Lower lobe of right lung (tissue), 2 donors: ENCODE measurements at regions not wholly inside any gene's neighbourhood (a gene's known extent, or its start where the extent isn't known, plus 50 kb on each side); places are given as distances from the start of the nearest gene placed in this dataset.

Experiments
- ATAC-seq, 2 donors: fragments of 200-7000 bp; cut with Tn5 transposase; one replicate each; pipeline ENCODE4 v1.9.1; 2020 to 2022; ENCODE audit warnings: mild to moderate bottlenecking in 2 of 2, moderate library complexity in 2 of 2
- DNase-seq: peaks from one replicate; pipeline ENCODE4 v3.0.0-alpha.2; 2020
- H3K27ac ChIP-seq: fragments of 200-600 bp; one replicate; pipeline ENCODE4 v1.8.0; 2022
- H3K27me3 ChIP-seq: fragments of 200-600 bp; one replicate; pipeline ENCODE4 v1.8.0; 2022; ENCODE audit warnings: low read depth
- H3K36me3 ChIP-seq: fragments of 200-600 bp; one replicate; pipeline ENCODE4 v1.8.0; 2022; ENCODE audit warnings: mild to moderate bottlenecking
- H3K4me1 ChIP-seq: fragments of 200-600 bp; one replicate; pipeline ENCODE4 v1.8.0; 2022
- H3K4me3 ChIP-seq: fragments of 200-600 bp; one replicate; pipeline ENCODE4 v1.8.0; 2022; ENCODE audit warnings: mild to moderate bottlenecking
- H3K9me3 ChIP-seq: fragments of 200-600 bp; one replicate; pipeline ENCODE4 v1.8.0; 2022
- intact Hi-C: fragments of 100-400 bp; cut with DNase I; formaldehyde crosslinking; loops from one replicate; pipeline ENCODE4 v1.11.0; 2022
- TF ChIP-seq, protein P1 (sequence below): fragments of 200-600 bp; IDR thresholded peaks from one replicate; pipeline ENCODE4 v1.8.0; 2022; ENCODE audit warnings: antibody characterized with exemption, mild to moderate bottlenecking
- donor health status: DM: no; HTN: yes; CAD: no; lungs with severe emphysema.

DNA sequence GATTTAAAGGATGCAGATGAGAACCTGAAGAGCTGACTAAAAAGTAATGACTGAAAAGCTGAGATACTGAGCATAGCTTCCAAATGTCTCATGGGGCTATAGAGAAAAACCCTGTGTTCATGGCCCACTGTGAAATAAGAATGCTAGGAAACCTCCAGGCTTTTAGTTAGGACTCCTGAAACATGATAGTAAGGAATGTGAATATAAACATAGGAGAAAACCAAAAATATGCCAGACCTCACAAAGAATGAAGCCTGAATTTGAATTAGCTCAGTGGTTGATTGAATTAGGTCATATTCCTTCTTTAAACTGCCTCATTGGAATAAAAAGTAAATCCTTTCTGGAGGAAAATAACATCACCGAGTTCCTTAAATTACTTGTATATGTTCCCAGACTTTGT lies 194.5 kb upstream of the NXPH2 start:
- no peak for ATAC-seq
- Histone ChIP-seq H3K36me3 (no peaks in the 10 kb centered on the region), H3K27ac (no peak overlapping the region), H3K4me1 (no peaks in the 10 kb centered on the region), H3K9me3 (no peaks in the 10 kb centered on the region), H3K27me3 (no peaks in the 10 kb centered on the region), H3K4me3 (no peak overlapping the region)
- TF ChIP-seq, protein P1, sequence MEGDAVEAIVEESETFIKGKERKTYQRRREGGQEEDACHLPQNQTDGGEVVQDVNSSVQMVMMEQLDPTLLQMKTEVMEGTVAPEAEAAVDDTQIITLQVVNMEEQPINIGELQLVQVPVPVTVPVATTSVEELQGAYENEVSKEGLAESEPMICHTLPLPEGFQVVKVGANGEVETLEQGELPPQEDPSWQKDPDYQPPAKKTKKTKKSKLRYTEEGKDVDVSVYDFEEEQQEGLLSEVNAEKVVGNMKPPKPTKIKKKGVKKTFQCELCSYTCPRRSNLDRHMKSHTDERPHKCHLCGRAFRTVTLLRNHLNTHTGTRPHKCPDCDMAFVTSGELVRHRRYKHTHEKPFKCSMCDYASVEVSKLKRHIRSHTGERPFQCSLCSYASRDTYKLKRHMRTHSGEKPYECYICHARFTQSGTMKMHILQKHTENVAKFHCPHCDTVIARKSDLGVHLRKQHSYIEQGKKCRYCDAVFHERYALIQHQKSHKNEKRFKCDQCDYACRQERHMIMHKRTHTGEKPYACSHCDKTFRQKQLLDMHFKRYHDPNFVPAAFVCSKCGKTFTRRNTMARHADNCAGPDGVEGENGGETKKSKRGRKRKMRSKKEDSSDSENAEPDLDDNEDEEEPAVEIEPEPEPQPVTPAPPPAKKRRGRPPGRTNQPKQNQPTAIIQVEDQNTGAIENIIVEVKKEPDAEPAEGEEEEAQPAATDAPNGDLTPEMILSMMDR = no peak
- no peak for DNase-seq
- intact Hi-C loops = no loop called here

- Histone ChIP-seq H3K36me3 (no peaks in the 10 kb centered on the region), H3K4me1 (no peaks in the 10 kb centered on the region), H3K27me3 (no peaks in the 10 kb centered on the region), H3K9me3 (no peaks in the 10 kb centered on the region), H3K27ac (no peak overlapping the region), H3K4me3 (no peak overlapping the region)
- DNase-seq (no peak), ATAC-seq (no peak)
- intact Hi-C loops = no loop called here
- TF ChIP-seq, protein P1 = no peak
Observed at GRCh38 chr2:138964418-138964817, 184.2 kb upstream of the NXPH2 start.

GRCh38 chr2:138962686-138963085 lies 182.5 kb upstream of the NXPH2 start:
- intact Hi-C loops = no loop called here
- no peaks in the 10 kb centered on the region for H3K36me3 ChIP-seq
- ATAC-seq = no peak

DNA sequence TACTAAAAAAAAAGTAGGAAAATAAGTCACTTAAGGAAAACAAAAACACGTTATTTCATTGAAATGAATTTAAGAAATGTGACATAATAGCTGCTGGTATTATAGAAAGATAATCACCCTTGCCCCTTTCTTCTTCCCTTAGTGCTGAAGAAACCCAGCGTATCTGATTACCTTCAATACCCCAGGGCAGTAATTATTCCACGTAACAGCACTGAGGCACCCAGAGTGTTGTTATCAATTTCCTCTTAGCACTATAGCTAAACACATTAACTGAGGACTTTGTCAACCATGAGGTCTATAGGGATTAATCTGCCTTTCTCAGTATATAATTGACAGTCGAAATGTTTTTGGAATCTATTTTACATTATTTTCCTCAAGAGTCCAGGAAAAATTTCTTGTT lies 180.0 kb upstream of the NXPH2 start:
- Histone ChIP-seq H3K9me3 (no peaks in the 10 kb centered on the region), H3K27me3 (no peaks in the 10 kb centered on the region), H3K4me1 (no peaks in the 10 kb centered on the region), H3K27ac (no peak overlapping the region), H3K4me3 (no peak overlapping the region), H3K36me3 (no peaks in the 10 kb centered on the region)
- no peak for ATAC-seq
- TF ChIP-seq, protein P1 = no peak
- DNase-seq = no peak
- intact Hi-C loops = no loop called here

More at GRCh38 chr2:138962686-138963085, 182.5 kb upstream of the NXPH2 start:
- Histone ChIP-seq H3K4me3 (no peak overlapping the region), H3K4me1 (no peaks in the 10 kb centered on the region), H3K9me3 (no peaks in the 10 kb centered on the region), H3K27me3 (no peaks in the 10 kb centered on the region), H3K27ac (no peak overlapping the region)
- TF ChIP-seq, protein P1 = no peak
- DNase-seq = no peak

- TF ChIP-seq, protein P1 = no peak
- Histone ChIP-seq H3K27me3 (no peaks in the 10 kb centered on the region), H3K4me3 (no peak overlapping the region), H3K36me3 (no peaks in the 10 kb centered on the region), H3K27ac (no peak overlapping the region), H3K9me3 (no peaks in the 10 kb centered on the region), H3K4me1 (no peaks in the 10 kb centered on the region)
- intact Hi-C loops = no loop called here
- ATAC-seq (no peak), DNase-seq (no peak)
Observed at GRCh38 chr2:138959031-138959430, 178.8 kb upstream of the NXPH2 start.

DNA sequence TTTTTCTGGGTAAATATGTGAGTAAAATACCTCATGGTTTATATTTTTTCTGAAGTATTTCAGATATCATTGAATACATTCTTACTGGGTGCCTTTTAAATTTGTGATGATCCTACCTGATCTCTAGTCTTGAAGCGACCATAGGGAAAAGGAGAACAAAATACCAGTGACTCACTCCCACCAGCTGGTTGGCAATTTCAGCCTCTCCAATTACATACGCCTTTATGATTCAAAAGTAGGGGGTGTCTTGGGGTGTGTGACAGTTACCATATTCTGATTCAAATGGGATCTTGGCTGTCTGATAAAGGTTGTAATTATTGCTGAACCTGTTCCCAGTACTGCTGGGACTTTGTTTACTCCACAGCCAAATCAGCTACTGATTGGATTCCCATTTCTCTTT lies 175.9 kb upstream of the NXPH2 start:
- H3K27ac ChIP-seq = no peak overlapping the region
- H3K4me1 ChIP-seq = no peaks in the 10 kb centered on the region
- DNase-seq (no peak), ATAC-seq (no peak)
- no peaks in the 10 kb centered on the region for H3K36me3 ChIP-seq
- no peaks in the 10 kb centered on the region for H3K27me3 ChIP-seq
- intact Hi-C loops = no loop called here
- no peak overlapping the region for H3K4me3 ChIP-seq
- H3K9me3 ChIP-seq = no peaks in the 10 kb centered on the region
- TF ChIP-seq, protein P1 = no peak
